Retinal pigment epithelial cell (primary cell): ENCODE measurements at regions not wholly inside any gene's neighbourhood (a gene's known extent, or its start where the extent isn't known, plus 50 kb on each side); places are given as distances from the start of the nearest gene placed in this dataset.
"Not testable (repeated sequence)": the region's sequence is repeated elsewhere in the genome, so short reads cannot be mapped to it uniquely, and the experiment has no call there.

Source experiments
- DNase-seq: peaks from one replicate; pipeline ENCODE4 v3.0.0-alpha.2; 2010; ENCODE audit warnings: low read depth
- H3K4me3 ChIP-seq: 2 replicates; pipeline ENCODE4 v1.5.1; 2011; ENCODE audit warnings: mild to moderate bottlenecking, low read length, control low read depth, moderate library complexity
- CTCF ChIP-seq: conservative IDR thresholded peaks from 2 replicates; pipeline ENCODE4 v1.5.1; 2011; ENCODE audit warnings: low read depth, low read length, control low read depth, inconsistent platforms

- no peak for DNase-seq
- no peak overlapping the region for H3K4me3 ChIP-seq
- TF ChIP-seq CTCF: no peak
Observed at GRCh38 chr3:30539772-30540171, 66.6 kb upstream of the TGFBR2 start.

- not testable (repeated sequence) for H3K4me3 ChIP-seq, DNase-seq
Observed at GRCh38 chr3:30541156-30541555, 65.2 kb upstream of the TGFBR2 start.

- no peak for TF ChIP-seq CTCF
- no peak for DNase-seq
- no peak overlapping the region for H3K4me3 ChIP-seq
Observed at GRCh38 chr3:30542897-30543296, 63.5 kb upstream of the TGFBR2 start.

- H3K4me3 ChIP-seq: no peak overlapping the region
- TF ChIP-seq CTCF: no peak
- peak; percentile 92 for DNase-seq
Observed at GRCh38 chr3:30544812-30545211, 61.6 kb upstream of the TGFBR2 start.

GRCh38 chr3:30546934-30547333 lies 59.5 kb upstream of the TGFBR2 start:
- no peak for TF ChIP-seq CTCF
- no peak overlapping the region for H3K4me3 ChIP-seq
- DNase-seq: no peak

- no peak for DNase-seq
- TF ChIP-seq CTCF: no peak
- H3K4me3 ChIP-seq: no peak overlapping the region
Observed at GRCh38 chr3:30547716-30548115, 58.7 kb upstream of the TGFBR2 start.

GRCh38 chr3:30548600-30548999 lies 57.8 kb upstream of the TGFBR2 start:
- no peak for TF ChIP-seq CTCF
- no peak overlapping the region for H3K4me3 ChIP-seq
- DNase-seq: no peak

GRCh38 chr3:30549600-30549999 lies 56.8 kb upstream of the TGFBR2 start:
- no peak overlapping the region for H3K4me3 ChIP-seq
- TF ChIP-seq CTCF: no peak
- DNase-seq: no peak
